ENCODE measurements at regions not wholly inside any gene's neighbourhood (a gene's known extent, or its start where the extent isn't known, plus 50 kb on each side); places are given as distances from the start of the nearest gene placed in this dataset.

GRCh38 chr2:146212602-146213001 is 1632.2 kb upstream of the ACVR2A start:
- TF ChIP-seq CTCF (IDR thresholded peaks at IDR 0.05; ENCODE audit: control extremely low read depth, extremely low read depth, low read depth, missing control alignments) = no peak
- ChIA-PET POLR2A (no interaction called here), CTCF (no interaction called here)
- no peak for DNase-seq (ENCODE audit: extremely low spot score)

GRCh38 chr2:146209842-146210275 is 1635.0 kb upstream of the ACVR2A start:
- POLR2A ChIA-PET = no interaction called here
- CTCF ChIA-PET = interaction anchor here (1.1 kb wide), 1 partner anchor 9 kb away, joined by 3 read pairs; no protein-coding TSS in a partner anchor

DNA sequence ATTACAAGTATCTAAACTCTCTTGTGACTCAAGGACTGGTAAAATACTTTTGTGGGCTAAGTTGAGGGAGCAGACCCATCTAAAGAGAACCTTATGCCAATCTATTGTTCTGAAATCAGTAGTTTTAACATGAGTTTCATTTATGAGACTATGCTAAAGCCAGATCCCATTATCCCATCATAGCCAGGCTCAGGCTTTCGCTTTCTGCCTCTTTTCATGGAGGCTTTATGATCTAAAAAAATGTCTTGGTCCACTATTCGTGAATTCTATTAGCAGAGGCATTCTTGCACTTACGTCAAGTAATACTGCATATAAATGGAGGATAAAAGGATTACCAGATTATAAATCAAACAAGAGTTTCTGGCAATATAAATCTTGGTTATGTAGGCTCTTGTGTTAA is 1636.9 kb upstream of the ACVR2A start:
- ChIA-PET POLR2A (no interaction called here), CTCF (no interaction called here)
- DNase-seq (ENCODE audit: extremely low spot score) = no peak
- no peak for TF ChIP-seq CTCF (IDR thresholded peaks at IDR 0.05; ENCODE audit: control extremely low read depth, extremely low read depth, low read depth, missing control alignments)

More at GRCh38 chr2:146209842-146210275, 1635.0 kb upstream of the ACVR2A start:
- DNase-seq (ENCODE audit: extremely low spot score) = no peak
- no peak for TF ChIP-seq CTCF (IDR thresholded peaks at IDR 0.05; ENCODE audit: control extremely low read depth, extremely low read depth, low read depth, missing control alignments)

DNA sequence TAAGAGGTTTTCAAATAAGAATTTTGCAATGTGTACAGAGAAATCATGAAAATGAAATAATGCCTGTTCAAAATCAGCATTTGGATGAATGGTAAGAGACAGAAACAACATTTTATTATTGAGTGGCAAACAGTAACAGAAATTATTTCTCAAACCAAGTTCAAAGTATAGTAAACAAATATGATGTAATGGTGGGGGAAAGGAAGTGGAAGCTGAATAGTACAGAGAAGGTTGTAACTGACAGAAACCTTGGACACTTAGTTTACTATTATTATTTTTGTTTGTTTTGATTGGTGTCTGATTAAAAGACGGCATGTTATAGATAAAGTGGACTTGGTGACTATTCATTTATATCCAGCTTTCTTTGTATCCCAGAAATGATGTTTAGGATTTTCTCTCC is 1637.4 kb upstream of the ACVR2A start:
- CTCF ChIA-PET = no interaction called here
- POLR2A ChIA-PET = no interaction called here
- no peak for TF ChIP-seq CTCF (IDR thresholded peaks at IDR 0.05; ENCODE audit: control extremely low read depth, extremely low read depth, low read depth, missing control alignments)
- DNase-seq (ENCODE audit: extremely low spot score) = no peak

DNA sequence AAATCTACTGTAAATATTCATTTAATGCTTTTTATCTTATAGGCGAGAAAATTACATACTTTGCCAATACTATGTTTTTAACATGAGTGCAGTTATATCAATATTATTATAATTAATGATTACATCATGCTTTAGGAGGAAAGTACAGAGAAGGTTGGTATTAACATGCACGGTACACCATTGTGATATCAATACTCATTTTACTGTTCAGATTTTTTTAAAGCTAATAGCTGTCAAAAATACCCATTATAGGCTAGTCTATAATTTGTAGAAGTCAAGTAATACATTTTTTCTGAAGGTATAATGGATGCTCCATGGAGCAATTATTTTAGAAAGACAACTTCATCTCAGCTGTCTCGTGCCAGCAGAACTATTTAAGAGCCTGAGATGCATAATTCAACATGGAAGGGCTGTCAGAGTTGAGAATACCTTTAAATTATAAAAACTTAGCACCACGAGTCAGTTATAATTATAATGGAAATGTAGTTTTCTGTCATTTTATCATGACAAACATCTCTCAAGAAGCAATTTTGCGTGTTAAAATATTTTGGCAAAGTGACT is 1641.7 kb upstream of the ACVR2A start:
- ChIA-PET CTCF (no interaction called here), POLR2A (no interaction called here)
- no peak for TF ChIP-seq CTCF (IDR thresholded peaks at IDR 0.05; ENCODE audit: control extremely low read depth, extremely low read depth, low read depth, missing control alignments)
- no peak for DNase-seq (ENCODE audit: extremely low spot score)

- TF ChIP-seq CTCF (IDR thresholded peaks at IDR 0.05; ENCODE audit: control extremely low read depth, extremely low read depth, low read depth, missing control alignments) = no peak
- ChIA-PET POLR2A (no interaction called here), CTCF (no interaction called here)
- DNase-seq (ENCODE audit: extremely low spot score) = no peak
Measured at GRCh38 chr2:146193619-146194018, 1651.2 kb upstream of the ACVR2A start.

- POLR2A ChIA-PET = no interaction called here
- CTCF ChIA-PET = no interaction called here
- DNase-seq (ENCODE audit: extremely low spot score) = no peak
- TF ChIP-seq CTCF (IDR thresholded peaks at IDR 0.05; ENCODE audit: control extremely low read depth, extremely low read depth, low read depth, missing control alignments) = no peak
Measured at GRCh38 chr2:146189541-146189940, 1655.3 kb upstream of the ACVR2A start.
